ENCODE measurements at regions not wholly inside any gene's neighbourhood (a gene's known extent, or its start where the extent isn't known, plus 50 kb on each side); places are given as distances from the start of the nearest gene placed in this dataset.

GRCh38 chr13:31972453-31972852, 59.1 kb upstream of the FRY start:
- Histone ChIP-seq H3K27me3 (ENCODE audit: insufficient read depth, low read length) (no peaks in the 10 kb centered on the region), H3K79me2 (ENCODE audit: insufficient read depth, low read length) (no peaks in the 10 kb centered on the region; the same call in 1 of the 2 replicates), H3K18ac (ENCODE audit: insufficient read length, low read depth, low read length) (no peak overlapping the region), H4K8ac (replicated peaks; ENCODE audit: insufficient read length, low read depth, low read length) (no peak overlapping the region), H3K23me2 (ENCODE audit: insufficient read length, low read depth, low read length, poor library complexity, severe bottlenecking) (no peaks in the 10 kb centered on the region), H3K9me3 (ENCODE audit: control insufficient read depth, low read depth, low read length) (no peaks in the 10 kb centered on the region), H4K5ac (ENCODE audit: insufficient read length, low read depth, low read length) (no peak overlapping the region), H3K4me2 (ENCODE audit: insufficient read depth, insufficient read length, low read length) (no peak overlapping the region), H4K20me1 (ENCODE audit: control insufficient read depth, insufficient read depth, insufficient read length) (no peaks in the 10 kb centered on the region), H3K4ac (ENCODE audit: low read depth, low read length) (no peak overlapping the region), H2BK5ac (ENCODE audit: insufficient read length, low read length) (no peak overlapping the region), H2BK12ac (ENCODE audit: insufficient read length, low read depth, low read length) (no peak overlapping the region), H2AFZ (ENCODE audit: low read length) (no peak overlapping the region), H2BK20ac (ENCODE audit: low read depth, low read length, poor library complexity, severe bottlenecking) (no peak overlapping the region), H2BK15ac (ENCODE audit: low read depth, low read length) (no peak overlapping the region), H3K23ac (ENCODE audit: insufficient read length, low read depth, low read length) (no peak overlapping the region), H2BK120ac (ENCODE audit: low read depth, low read length, poor library complexity, severe bottlenecking) (no peak overlapping the region), H3K79me1 (ENCODE audit: insufficient read depth, low read depth, low read length, poor library complexity, severe bottlenecking) (no peaks in the 10 kb centered on the region), H3T11ph (ENCODE audit: low read length) (no peak overlapping the region), H3K56ac (ENCODE audit: insufficient read length, low read depth, low read length) (no peak overlapping the region), H4K91ac (ENCODE audit: insufficient read length, low read depth, low read length) (no peak overlapping the region), H3K9ac (ENCODE audit: extremely low read depth, insufficient read length, low read length) (no peak overlapping the region), H3K27ac (ENCODE audit: insufficient read length, low read depth, low read length) (no peak overlapping the region), H2AK5ac (ENCODE audit: insufficient read length, low read length) (no peak overlapping the region), H3K4me1 (ENCODE audit: insufficient read depth, low read length) (no peaks in the 10 kb centered on the region), H3K14ac (ENCODE audit: insufficient read depth, low read length) (no peak overlapping the region)
- WGBS (ENCODE audit: extremely low coverage, insufficient read length, low lambda C conversion rate) = no CpG with 5 or more reads among the region's 2 CpGs
- no peaks in the 10 kb centered on the region for H3K27me3 Mint-ChIP-seq (ENCODE audit: low read depth)
- TF ChIP-seq CTCF (conservative IDR thresholded peaks at IDR 0.05) = no peak
- DNase-seq = no peak
- H3K9me3 Mint-ChIP-seq = peaks cover 8 to 9% of the 10 kb centered on the region in 2 experiments
- peaks cover 5% of the 10 kb centered on the region in 2 experiments for H3K4me1 Mint-ChIP-seq
- peaks cover 0 to 12% (median 6%) of the 10 kb centered on the region in 3 experiments; a peak in 4 of 7 replicates for H3K36me3 Mint-ChIP-seq (ENCODE audit: insufficient read depth in 1 of 3, low read depth in 3 of 3)
- no peak overlapping the region for H3K4me3 Mint-ChIP-seq
- no peak overlapping the region; a peak in 1 of 7 replicates for H3K27ac Mint-ChIP-seq
